ENCODE measurements at regions not wholly inside any gene's neighbourhood (a gene's known extent, or its start where the extent isn't known, plus 50 kb on each side); places are given as distances from the start of the nearest gene placed in this dataset.

DNA sequence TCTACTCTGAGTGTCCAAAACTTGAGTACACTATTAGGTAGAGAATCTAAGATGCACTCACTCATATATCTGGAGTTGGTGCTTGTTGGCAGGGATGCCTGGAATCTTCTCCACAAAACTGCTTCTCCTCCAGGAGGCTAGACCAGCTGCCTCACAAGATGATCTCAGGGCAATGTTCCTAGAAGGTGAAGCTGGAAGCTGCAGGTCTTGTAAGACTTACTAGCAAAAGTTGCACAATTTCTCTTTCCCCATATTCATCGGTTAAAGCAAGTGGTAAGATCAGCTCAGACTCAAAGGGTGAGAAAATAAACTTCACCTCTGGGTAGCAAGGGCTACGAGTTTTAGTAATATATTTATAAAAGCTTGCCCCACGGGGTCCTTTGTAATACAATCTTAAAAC lies 454.4 kb upstream of the ACVR2A start:
- TF ChIP-seq POLR2AphosphoS5 (IDR thresholded peaks at IDR 0.05) (no peak), POLR2A (IDR thresholded peaks at IDR 0.05) (no peak)
- TF ChIP-seq, protein P1, sequence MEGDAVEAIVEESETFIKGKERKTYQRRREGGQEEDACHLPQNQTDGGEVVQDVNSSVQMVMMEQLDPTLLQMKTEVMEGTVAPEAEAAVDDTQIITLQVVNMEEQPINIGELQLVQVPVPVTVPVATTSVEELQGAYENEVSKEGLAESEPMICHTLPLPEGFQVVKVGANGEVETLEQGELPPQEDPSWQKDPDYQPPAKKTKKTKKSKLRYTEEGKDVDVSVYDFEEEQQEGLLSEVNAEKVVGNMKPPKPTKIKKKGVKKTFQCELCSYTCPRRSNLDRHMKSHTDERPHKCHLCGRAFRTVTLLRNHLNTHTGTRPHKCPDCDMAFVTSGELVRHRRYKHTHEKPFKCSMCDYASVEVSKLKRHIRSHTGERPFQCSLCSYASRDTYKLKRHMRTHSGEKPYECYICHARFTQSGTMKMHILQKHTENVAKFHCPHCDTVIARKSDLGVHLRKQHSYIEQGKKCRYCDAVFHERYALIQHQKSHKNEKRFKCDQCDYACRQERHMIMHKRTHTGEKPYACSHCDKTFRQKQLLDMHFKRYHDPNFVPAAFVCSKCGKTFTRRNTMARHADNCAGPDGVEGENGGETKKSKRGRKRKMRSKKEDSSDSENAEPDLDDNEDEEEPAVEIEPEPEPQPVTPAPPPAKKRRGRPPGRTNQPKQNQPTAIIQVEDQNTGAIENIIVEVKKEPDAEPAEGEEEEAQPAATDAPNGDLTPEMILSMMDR (IDR thresholded peaks at IDR 0.05), result no peak
